AG09309 (cell line): ENCODE measurements at regions not wholly inside any gene's neighbourhood (a gene's known extent, or its start where the extent isn't known, plus 50 kb on each side); places are given as distances from the start of the nearest gene placed in this dataset.

ENCODE experiments used
- DNase-seq: peaks from one replicate; pipeline ENCODE4 v3.0.0-alpha.2; 2010; ENCODE audit warnings: low read depth
- H3K4me3 ChIP-seq: 2 replicates; pipeline ENCODE4 v1.5.1; 2011; ENCODE audit warnings: mild to moderate bottlenecking, low read depth, low read length, moderate library complexity; ENCODE audit not compliant: control insufficient read depth
- TF ChIP-seq, protein P1 (sequence below): IDR thresholded peaks from 2 replicates; pipeline ENCODE4 v1.5.1; 2011; ENCODE audit warnings: mild to moderate bottlenecking, low read depth, low read length, inconsistent platforms; ENCODE audit not compliant: insufficient read depth, control insufficient read depth; ENCODE audit errors: missing control alignments

- no peak for DNase-seq
These were observed 102.3 kb upstream of the GOT2 start for GRCh38 chr16:58836427-58836826.

DNA sequence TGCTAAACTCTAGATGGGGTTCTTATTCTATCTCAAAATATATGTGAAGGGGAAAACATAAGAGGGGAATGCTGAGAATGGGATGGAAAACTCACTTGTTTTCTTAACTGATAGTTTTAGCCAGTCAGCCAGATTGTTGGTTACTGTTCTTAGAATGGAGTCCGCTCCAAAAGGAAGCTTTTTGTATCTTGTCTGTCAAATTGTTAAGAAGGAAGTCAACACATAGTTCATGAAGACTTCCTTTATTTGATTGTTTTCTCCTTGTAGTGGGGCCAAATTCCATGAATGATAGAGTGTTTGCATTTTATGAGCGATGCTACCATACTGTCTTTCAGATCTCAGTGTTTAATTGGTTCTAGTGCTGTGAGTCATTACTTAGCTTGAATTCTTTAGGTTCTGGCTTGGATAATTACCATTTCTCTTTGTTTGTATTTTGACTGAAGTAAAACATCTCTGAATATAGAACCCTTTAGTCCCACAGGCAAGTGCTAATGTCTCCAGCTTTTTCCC lies 98.3 kb upstream of the GOT2 start:
- no peak for DNase-seq
- TF ChIP-seq, protein P1, sequence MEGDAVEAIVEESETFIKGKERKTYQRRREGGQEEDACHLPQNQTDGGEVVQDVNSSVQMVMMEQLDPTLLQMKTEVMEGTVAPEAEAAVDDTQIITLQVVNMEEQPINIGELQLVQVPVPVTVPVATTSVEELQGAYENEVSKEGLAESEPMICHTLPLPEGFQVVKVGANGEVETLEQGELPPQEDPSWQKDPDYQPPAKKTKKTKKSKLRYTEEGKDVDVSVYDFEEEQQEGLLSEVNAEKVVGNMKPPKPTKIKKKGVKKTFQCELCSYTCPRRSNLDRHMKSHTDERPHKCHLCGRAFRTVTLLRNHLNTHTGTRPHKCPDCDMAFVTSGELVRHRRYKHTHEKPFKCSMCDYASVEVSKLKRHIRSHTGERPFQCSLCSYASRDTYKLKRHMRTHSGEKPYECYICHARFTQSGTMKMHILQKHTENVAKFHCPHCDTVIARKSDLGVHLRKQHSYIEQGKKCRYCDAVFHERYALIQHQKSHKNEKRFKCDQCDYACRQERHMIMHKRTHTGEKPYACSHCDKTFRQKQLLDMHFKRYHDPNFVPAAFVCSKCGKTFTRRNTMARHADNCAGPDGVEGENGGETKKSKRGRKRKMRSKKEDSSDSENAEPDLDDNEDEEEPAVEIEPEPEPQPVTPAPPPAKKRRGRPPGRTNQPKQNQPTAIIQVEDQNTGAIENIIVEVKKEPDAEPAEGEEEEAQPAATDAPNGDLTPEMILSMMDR: no peak
- H3K4me3 ChIP-seq: no peak overlapping the region

More at GRCh38 chr16:58836427-58836826, 102.3 kb upstream of the GOT2 start:
- no peak overlapping the region for H3K4me3 ChIP-seq
- TF ChIP-seq, protein P1: no peak

DNA sequence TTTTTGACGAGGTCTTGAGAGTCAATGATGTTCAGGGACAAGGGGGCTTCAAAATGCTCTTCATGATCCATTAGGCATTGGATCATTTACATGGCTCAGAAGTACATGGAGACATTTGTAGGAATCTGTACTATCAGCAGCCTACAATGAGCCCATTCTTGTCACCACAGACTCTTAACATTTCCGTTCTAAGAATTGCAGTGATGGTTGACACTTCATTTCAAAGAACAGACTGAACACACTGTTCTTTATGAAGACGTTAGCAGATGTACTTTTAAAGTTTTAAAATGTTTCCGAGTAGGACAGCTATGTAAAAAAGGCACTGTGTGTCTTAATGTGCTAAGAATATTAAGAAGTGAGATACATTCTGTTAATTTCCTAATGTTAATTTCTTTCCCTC lies 97.3 kb upstream of the GOT2 start:
- H3K4me3 ChIP-seq: no peak overlapping the region
- TF ChIP-seq, protein P1: no peak
- DNase-seq: no peak

- H3K4me3 ChIP-seq: no peak overlapping the region
- no peak for DNase-seq
- TF ChIP-seq, protein P1: no peak
These were observed 94.9 kb upstream of the GOT2 start for GRCh38 chr16:58828901-58829545.

DNA sequence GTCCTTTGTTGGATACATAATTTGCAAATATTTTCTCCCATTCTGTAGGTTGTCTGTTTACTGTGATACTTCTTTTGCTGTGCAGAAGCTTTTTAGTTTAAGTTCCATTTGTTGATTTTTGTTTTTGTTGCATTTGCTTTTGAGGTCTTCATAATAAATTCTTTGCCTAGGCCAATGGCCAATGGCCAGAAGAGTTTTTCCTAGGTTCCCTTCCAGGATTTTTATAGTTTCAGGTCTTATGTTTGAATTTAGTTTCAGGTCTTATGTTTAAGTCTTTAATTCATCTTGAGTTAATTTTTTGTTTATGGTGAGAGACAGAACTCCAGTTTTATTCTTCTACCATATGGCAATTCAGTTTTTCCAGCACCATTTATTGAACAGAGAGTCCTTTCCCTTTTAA lies 90.1 kb upstream of the GOT2 start:
- TF ChIP-seq, protein P1: no peak
- DNase-seq: no peak
- no peak overlapping the region for H3K4me3 ChIP-seq

- DNase-seq: no peak
- no peak overlapping the region for H3K4me3 ChIP-seq
- TF ChIP-seq, protein P1: no peak
These were observed 87.8 kb upstream of the GOT2 start for GRCh38 chr16:58821886-58822285.
